ENCODE measurements at regions not wholly inside any gene's neighbourhood (a gene's known extent, or its start where the extent isn't known, plus 50 kb on each side); places are given as distances from the start of the nearest gene placed in this dataset.

DNA sequence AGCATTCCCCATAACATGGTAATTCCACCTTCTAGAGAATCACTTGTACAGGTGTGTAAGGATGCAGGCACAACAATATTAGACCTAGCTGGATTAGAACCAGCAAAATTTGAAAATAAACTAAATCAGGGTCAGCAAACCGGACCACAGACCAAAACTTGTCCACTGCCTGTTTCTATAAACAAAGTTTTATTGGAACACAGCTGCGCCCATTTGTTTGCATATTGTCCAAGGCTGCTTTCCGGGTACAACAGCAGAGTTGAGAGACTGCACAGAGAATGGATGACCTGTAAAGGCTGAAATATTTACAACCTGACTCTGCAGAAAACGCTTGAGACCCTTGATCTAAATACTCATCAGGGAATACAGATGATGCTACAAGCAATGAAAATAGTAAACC is 73.6 kb upstream of the SLC45A1 start:
- TF ChIP-seq, protein P1, sequence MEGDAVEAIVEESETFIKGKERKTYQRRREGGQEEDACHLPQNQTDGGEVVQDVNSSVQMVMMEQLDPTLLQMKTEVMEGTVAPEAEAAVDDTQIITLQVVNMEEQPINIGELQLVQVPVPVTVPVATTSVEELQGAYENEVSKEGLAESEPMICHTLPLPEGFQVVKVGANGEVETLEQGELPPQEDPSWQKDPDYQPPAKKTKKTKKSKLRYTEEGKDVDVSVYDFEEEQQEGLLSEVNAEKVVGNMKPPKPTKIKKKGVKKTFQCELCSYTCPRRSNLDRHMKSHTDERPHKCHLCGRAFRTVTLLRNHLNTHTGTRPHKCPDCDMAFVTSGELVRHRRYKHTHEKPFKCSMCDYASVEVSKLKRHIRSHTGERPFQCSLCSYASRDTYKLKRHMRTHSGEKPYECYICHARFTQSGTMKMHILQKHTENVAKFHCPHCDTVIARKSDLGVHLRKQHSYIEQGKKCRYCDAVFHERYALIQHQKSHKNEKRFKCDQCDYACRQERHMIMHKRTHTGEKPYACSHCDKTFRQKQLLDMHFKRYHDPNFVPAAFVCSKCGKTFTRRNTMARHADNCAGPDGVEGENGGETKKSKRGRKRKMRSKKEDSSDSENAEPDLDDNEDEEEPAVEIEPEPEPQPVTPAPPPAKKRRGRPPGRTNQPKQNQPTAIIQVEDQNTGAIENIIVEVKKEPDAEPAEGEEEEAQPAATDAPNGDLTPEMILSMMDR (IDR thresholded peaks at IDR 0.05; ENCODE audit: low read depth, low read length, poor library complexity, severe bottlenecking), result no peak
- TF ChIP-seq EZH2phosphoT487 (IDR thresholded peaks at IDR 0.05; ENCODE audit: borderline replicate concordance, low read length), result no peak
- Histone ChIP-seq H3K9me2 (replicated peaks; ENCODE audit: control insufficient read depth, low read length) (no peaks in the 10 kb centered on the region), H3K27ac (ENCODE audit: low read depth, low read length) (no peak overlapping the region), H4K20me1 (ENCODE audit: control insufficient read depth, insufficient read depth, low read depth, low read length) (no peaks in the 10 kb centered on the region), H3K9me3 (ENCODE audit: control insufficient read depth, insufficient read depth, low read length) (no peaks in the 10 kb centered on the region), H3K27me3 (ENCODE audit: control insufficient read depth, low read length) (no peaks in the 10 kb centered on the region), H3K4me3 (ENCODE audit: low read length) (no peak overlapping the region), H3K36me3 (ENCODE audit: control insufficient read depth, low read length) (no peaks in the 10 kb centered on the region), H3K4me1 (ENCODE audit: control insufficient read depth, low read length) (no peaks in the 10 kb centered on the region), H3F3A (ENCODE audit: control insufficient read depth, insufficient read depth) (no peaks in the 10 kb centered on the region), H3K4me2 (ENCODE audit: low read length) (no peak overlapping the region), H3K79me2 (ENCODE audit: control insufficient read depth, low read length) (no peaks in the 10 kb centered on the region)

- no peaks in the 10 kb centered on the region for H3K36me3 ChIP-seq (ENCODE audit: control insufficient read depth, low read length)
- H3K9me2 ChIP-seq (replicated peaks; ENCODE audit: control insufficient read depth, low read length), result no peaks in the 10 kb centered on the region
- no peaks in the 10 kb centered on the region for H3K79me2 ChIP-seq (ENCODE audit: control insufficient read depth, low read length)
- H3F3A ChIP-seq (ENCODE audit: control insufficient read depth, insufficient read depth), result no peaks in the 10 kb centered on the region
- no peaks in the 10 kb centered on the region for H4K20me1 ChIP-seq (ENCODE audit: control insufficient read depth, insufficient read depth, low read depth, low read length)
- no peaks in the 10 kb centered on the region for H3K27me3 ChIP-seq (ENCODE audit: control insufficient read depth, low read length)
- H3K4me1 ChIP-seq (ENCODE audit: control insufficient read depth, low read length), result no peaks in the 10 kb centered on the region
- H3K4me2 ChIP-seq (ENCODE audit: low read length), result no peak overlapping the region
- no peak overlapping the region for H3K27ac ChIP-seq (ENCODE audit: low read depth, low read length)
- TF ChIP-seq, protein P1 (IDR thresholded peaks at IDR 0.05; ENCODE audit: low read depth, low read length, poor library complexity, severe bottlenecking), result no peak
- no peak for TF ChIP-seq EZH2phosphoT487 (IDR thresholded peaks at IDR 0.05; ENCODE audit: borderline replicate concordance, low read length)
- no peaks in the 10 kb centered on the region for H3K9me3 ChIP-seq (ENCODE audit: control insufficient read depth, insufficient read depth, low read length)
- H3K4me3 ChIP-seq (ENCODE audit: low read length), result no peak overlapping the region
These were observed 75.4 kb upstream of the SLC45A1 start for GRCh38 chr1:8242498-8242897.

DNA sequence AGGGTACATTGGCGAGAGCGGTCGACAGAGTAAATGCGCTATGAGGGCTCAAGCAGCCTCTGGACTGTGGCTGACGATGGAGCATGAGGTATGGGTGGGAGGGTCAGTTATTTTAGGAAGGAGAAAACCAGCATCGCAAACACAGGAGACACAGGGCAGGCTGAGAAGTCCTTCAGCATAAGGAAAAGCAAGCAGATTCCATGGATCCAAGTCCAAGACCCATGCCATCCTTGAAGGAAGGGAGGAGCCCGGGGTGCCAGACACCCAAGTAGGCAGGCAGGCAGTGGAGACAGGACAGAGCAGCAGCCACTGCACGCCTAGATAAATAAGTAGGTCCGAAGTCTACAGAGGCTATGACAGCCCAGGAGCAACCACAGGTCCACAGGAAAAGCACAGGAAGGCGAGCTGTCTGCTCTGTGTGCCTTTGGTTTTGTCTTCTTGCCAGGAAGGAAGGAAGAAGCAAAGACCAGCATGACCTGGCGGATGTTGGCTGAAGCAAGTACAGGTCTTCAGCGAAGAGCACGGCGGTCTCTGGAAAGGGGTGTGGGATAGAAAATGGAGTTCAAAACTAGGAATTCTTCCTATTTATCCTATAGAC is 76.4 kb upstream of the SLC45A1 start:
- Histone ChIP-seq H3K4me3 (ENCODE audit: low read length) (no peak overlapping the region), H3K79me2 (ENCODE audit: control insufficient read depth, low read length) (no peaks in the 10 kb centered on the region), H3K27me3 (ENCODE audit: control insufficient read depth, low read length) (no peaks in the 10 kb centered on the region), H3K27ac (ENCODE audit: low read depth, low read length) (no peak overlapping the region), H3K9me2 (replicated peaks; ENCODE audit: control insufficient read depth, low read length) (no peaks in the 10 kb centered on the region), H3K4me1 (ENCODE audit: control insufficient read depth, low read length) (no peaks in the 10 kb centered on the region), H3K36me3 (ENCODE audit: control insufficient read depth, low read length) (no peaks in the 10 kb centered on the region), H4K20me1 (ENCODE audit: control insufficient read depth, insufficient read depth, low read depth, low read length) (no peaks in the 10 kb centered on the region), H3F3A (ENCODE audit: control insufficient read depth, insufficient read depth) (no peaks in the 10 kb centered on the region), H3K4me2 (ENCODE audit: low read length) (no peak overlapping the region), H3K9me3 (ENCODE audit: control insufficient read depth, insufficient read depth, low read length) (no peaks in the 10 kb centered on the region)
- TF ChIP-seq, protein P1 (IDR thresholded peaks at IDR 0.05; ENCODE audit: low read depth, low read length, poor library complexity, severe bottlenecking), result no peak
- no peak for TF ChIP-seq EZH2phosphoT487 (IDR thresholded peaks at IDR 0.05; ENCODE audit: borderline replicate concordance, low read length)
